CD14-positive monocyte (primary cell): ENCODE measurements at regions not wholly inside any gene's neighbourhood (a gene's known extent, or its start where the extent isn't known, plus 50 kb on each side); places are given as distances from the start of the nearest gene placed in this dataset.

Experiments
- DNase-seq, 3 donors: peaks; one replicate each; pipeline ENCODE4 v3.0.0-alpha.2; 2011 to 2022
- H2AFZ ChIP-seq: 2 replicates; pipeline ENCODE4 v1.6.0; 2012; ENCODE audit warnings: mild to moderate bottlenecking, low read depth, low read length, inconsistent platforms; ENCODE audit not compliant: insufficient read depth, poor library complexity, severe bottlenecking
- H3K27ac ChIP-seq, 2 donors: 1 replicate in 1 of 2; 2 replicates in 1 of 2; pipeline ENCODE4 v1.5.1; 2012 to 2013; ENCODE audit warnings: low read length in 2 of 2, control low read depth in 1 of 2, inconsistent platforms in 1 of 2, low read depth in 1 of 2, mild to moderate bottlenecking in 1 of 2
- H3K27me3 ChIP-seq, 2 donors: one replicate each; pipeline versions ENCODE4 v1.6.0 to v1.6.1; 2011 to 2013; ENCODE audit warnings: low read length in 2 of 2; ENCODE audit not compliant: control insufficient read depth in 2 of 2, insufficient read depth in 2 of 2
- H3K36me3 ChIP-seq, 2 donors: replicated peaks in 1 of 2; 1 replicate in 1 of 2; 2 replicates in 1 of 2; pipeline versions ENCODE4 v1.5.1 to v1.6.1; 2012 to 2013; ENCODE audit warnings: low read length in 2 of 2, control low read depth in 1 of 2, inconsistent platforms in 1 of 2, mild to moderate bottlenecking in 1 of 2; ENCODE audit not compliant: insufficient read depth in 2 of 2, control insufficient read depth in 1 of 2
- H3K4me1 ChIP-seq, 2 donors: 1 replicate in 1 of 2; 2 replicates in 1 of 2; pipeline versions ENCODE4 v1.5.1 to v1.6.1; 2012 to 2013; ENCODE audit warnings: low read length in 2 of 2, control low read depth in 1 of 2, inconsistent platforms in 1 of 2, mild to moderate bottlenecking in 1 of 2, moderate library complexity in 1 of 2; ENCODE audit not compliant: insufficient read depth in 2 of 2, control insufficient read depth in 1 of 2
- H3K4me2 ChIP-seq: replicated peaks from 2 replicates; pipeline ENCODE3; 2012; ENCODE audit warnings: low read length, moderate library complexity, mild to moderate bottlenecking; ENCODE audit not compliant: poor library complexity, severe bottlenecking; ENCODE audit errors: extremely low read depth
- H3K4me3 ChIP-seq, 3 experiments: fragments of 200-600 bp in 1 of 3; sonication (generic) in 1 of 3; replicated peaks in 1 of 3; 1 replicate in 2 of 3; 2 replicates in 1 of 3; pipeline ENCODE4 v1.5.1; 2011 to 2013; ENCODE audit warnings: low read length in 3 of 3, mild to moderate bottlenecking in 3 of 3, control low read depth in 2 of 3, low read depth in 2 of 3, inconsistent platforms in 1 of 3, moderate library complexity in 1 of 3
- H3K79me2 ChIP-seq: 2 replicates; pipeline ENCODE4 v1.6.0; 2012; ENCODE audit warnings: mild to moderate bottlenecking, control low read depth, inconsistent platforms, low read length, moderate library complexity; ENCODE audit not compliant: insufficient read depth
- H3K9ac ChIP-seq: 2 replicates; pipeline ENCODE4 v1.6.0; 2017; ENCODE audit warnings: low read length, mild to moderate bottlenecking; ENCODE audit not compliant: insufficient read depth, poor library complexity, severe bottlenecking
- H3K9me3 ChIP-seq, 2 donors: replicated peaks in 1 of 2; 1 replicate in 1 of 2; 2 replicates in 1 of 2; pipeline versions ENCODE4 v1.5.1 to v1.6.1; 2012 to 2013; ENCODE audit warnings: low read length in 2 of 2, control low read depth in 1 of 2; ENCODE audit not compliant: control insufficient read depth in 1 of 2, insufficient read depth in 1 of 2
- H4K20me1 ChIP-seq: 2 replicates; pipeline ENCODE4 v1.6.0; 2012; ENCODE audit warnings: mild to moderate bottlenecking, low read length, control low read depth, moderate library complexity; ENCODE audit not compliant: insufficient read depth
- H3K27ac Mint-ChIP-seq, 7 donors: one replicate each; pipeline ENCODE4 v1.8.0; 2020; ENCODE audit warnings: mild to moderate bottlenecking in 7 of 7, mixed read lengths in 7 of 7, moderate library complexity in 6 of 7, inconsistent platforms in 2 of 7
- H3K27me3 Mint-ChIP-seq, 3 donors: one replicate each; pipeline ENCODE4 v1.8.0; 2021 to 2022; ENCODE audit warnings: low read depth in 3 of 3, mild to moderate bottlenecking in 3 of 3, mixed read lengths in 3 of 3, moderate library complexity in 3 of 3, inconsistent platforms in 1 of 3
- H3K36me3 Mint-ChIP-seq, 2 donors: one replicate each; pipeline ENCODE4 v1.8.0; 2020; ENCODE audit warnings: mixed read lengths in 2 of 2, inconsistent platforms in 1 of 2, mild to moderate bottlenecking in 1 of 2
- H3K4me1 Mint-ChIP-seq: one replicate; pipeline ENCODE4 v1.8.0; 2020; ENCODE audit warnings: mild to moderate bottlenecking, mixed read lengths
- H3K4me3 Mint-ChIP-seq, 2 donors: one replicate each; pipeline ENCODE4 v1.8.0; 2020; ENCODE audit warnings: mild to moderate bottlenecking in 2 of 2, mixed read lengths in 2 of 2, moderate library complexity in 1 of 2
- H3K9me3 Mint-ChIP-seq, 7 donors: one replicate each; pipeline ENCODE4 v1.8.0; 2020 to 2022; ENCODE audit warnings: mixed read lengths in 7 of 7, mild to moderate bottlenecking in 6 of 7, moderate library complexity in 6 of 7, inconsistent platforms in 2 of 7
- CTCF ChIP-seq: fragments of 200-600 bp; IDR thresholded peaks from one replicate; pipeline ENCODE4 v1.8.0; 2022; ENCODE audit warnings: antibody characterized with exemption, mild to moderate bottlenecking
- WGBS: methylation state at CpG from one replicate; pipeline ENCODE4 v1.1.5; 2013; ENCODE audit warnings: missing lambda C conversion rate; ENCODE audit not compliant: insufficient coverage; 5-methylcytosine and 5-hydroxymethylcytosine counted together
- intact Hi-C, 2 donors: fragments of 100-400 bp; cut with micrococcal nuclease; formaldehyde crosslinking; loops; one replicate each; pipeline versions ENCODE4 v1.15.0 to v1.15.1; 2023

GRCh38 chr5:138651058-138651766 lies 76.0 kb upstream of the HSPA9 start:
- Histone ChIP-seq H3K4me3 (no peak overlapping the region), H3K27ac (no peak overlapping the region), H3K79me2 (no peaks in the 10 kb centered on the region), H2AFZ (no peak overlapping the region), H3K9me3 (no peaks in the 10 kb centered on the region), H3K9ac (no peak overlapping the region), H3K27me3 (peaks cover 14 to 51% of the 10 kb centered on the region in 2 donors), H3K36me3 (no peaks in the 10 kb centered on the region), H3K4me1 (no peaks in the 10 kb centered on the region), H4K20me1 (no peaks in the 10 kb centered on the region), H3K4me2 (no peak overlapping the region)
- no peak for TF ChIP-seq CTCF
- intact Hi-C loops, result no loop called here
- H3K4me1 Mint-ChIP-seq, result peaks cover 9% of the 10 kb centered on the region
- H3K9me3 Mint-ChIP-seq, result peaks cover 0 to 6% (median 0%) of the 10 kb centered on the region in 7 donors
- H3K4me3 Mint-ChIP-seq, result peak overlapping the region in 1 of 2 donors; percentile 26
- H3K27me3 Mint-ChIP-seq, result peaks cover 40 to 80% (median 65%) of the 10 kb centered on the region in 3 donors
- DNase-seq, result no peak
- WGBS, result 60% methylated on average over 4 of the region's 14 CpGs
- no peaks in the 10 kb centered on the region for H3K36me3 Mint-ChIP-seq
- H3K27ac Mint-ChIP-seq, result no peak overlapping the region

GRCh38 chr5:138650196-138650595 lies 75.0 kb upstream of the HSPA9 start:
- H3K9me3 ChIP-seq, result no peaks in the 10 kb centered on the region
- H4K20me1 ChIP-seq, result no peaks in the 10 kb centered on the region
- H3K4me2 ChIP-seq, result no peak overlapping the region
- H3K4me3 ChIP-seq, result no peak overlapping the region
- no peaks in the 10 kb centered on the region for H3K79me2 ChIP-seq
- DNase-seq, result no peak
- H3K36me3 ChIP-seq, result no peaks in the 10 kb centered on the region
- H3K4me1 Mint-ChIP-seq, result peaks cover 9% of the 10 kb centered on the region
- no peak for TF ChIP-seq CTCF
- H3K36me3 Mint-ChIP-seq, result no peaks in the 10 kb centered on the region
- no peak overlapping the region for H2AFZ ChIP-seq
- intact Hi-C loops, result no loop called here
- H3K4me3 Mint-ChIP-seq, result peak overlapping the region in 1 of 2 donors; percentile 56
- peaks cover 35 to 75% (median 61%) of the 10 kb centered on the region in 3 donors for H3K27me3 Mint-ChIP-seq
- WGBS, result no CpG with 5 or more reads among the region's 7 CpGs
- H3K27ac ChIP-seq, result no peak overlapping the region
- H3K4me1 ChIP-seq, result no peaks in the 10 kb centered on the region
- H3K27me3 ChIP-seq, result peaks cover 14 to 41% of the 10 kb centered on the region in 2 donors
- H3K27ac Mint-ChIP-seq, result no peak overlapping the region
- H3K9me3 Mint-ChIP-seq, result peaks cover 0 to 6% (median 0%) of the 10 kb centered on the region in 7 donors
- H3K9ac ChIP-seq, result no peak overlapping the region
